LHCN-M2 (cell line): ENCODE measurements at regions not wholly inside any gene's neighbourhood (a gene's known extent, or its start where the extent isn't known, plus 50 kb on each side); places are given as distances from the start of the nearest gene placed in this dataset.
A peak's percentile ranks its signal among the peaks of the same experiment; 100 is the strongest.

Source experiments
- DNase-seq: peaks from one replicate; pipeline ENCODE4 v3.0.0-alpha.2; 2012; ENCODE audit warnings: low read depth

- DNase-seq = no peak
Observed at GRCh38 chr4:184310171-184310567, 92.5 kb upstream of the ENPP6 start.

GRCh38 chr4:184309241-184310170, 91.8 kb upstream of the ENPP6 start:
- DNase-seq = no peak

- DNase-seq = peak; percentile 9
Observed at GRCh38 chr4:184306949-184307348, 89.3 kb upstream of the ENPP6 start.

GRCh38 chr4:184306470-184306869, 88.8 kb upstream of the ENPP6 start:
- no peak for DNase-seq

GRCh38 chr4:184300816-184301215, 83.1 kb upstream of the ENPP6 start:
- no peak for DNase-seq

GRCh38 chr4:184298254-184298653, 80.6 kb upstream of the ENPP6 start:
- no peak for DNase-seq

- DNase-seq = no peak
Observed at GRCh38 chr4:184295206-184295605, 77.5 kb upstream of the ENPP6 start.

- no peak for DNase-seq
Observed at GRCh38 chr4:184294606-184295133, 77.0 kb upstream of the ENPP6 start.

GRCh38 chr4:184293552-184293951, 75.9 kb upstream of the ENPP6 start:
- no peak for DNase-seq

GRCh38 chr4:184292877-184293276, 75.2 kb upstream of the ENPP6 start:
- DNase-seq = no peak

- DNase-seq = no peak
Observed at GRCh38 chr4:184292465-184292867, 74.8 kb upstream of the ENPP6 start.

GRCh38 chr4:184289179-184289535, 71.5 kb upstream of the ENPP6 start:
- DNase-seq = no peak

GRCh38 chr4:184288451-184289178, 70.9 kb upstream of the ENPP6 start:
- no peak for DNase-seq

- peak; percentile 38 for DNase-seq
Observed at GRCh38 chr4:184287697-184288255, 70.1 kb upstream of the ENPP6 start.

GRCh38 chr4:184286358-184286757, 68.7 kb upstream of the ENPP6 start:
- DNase-seq = no peak

GRCh38 chr4:184284742-184285141, 67.1 kb upstream of the ENPP6 start:
- DNase-seq = no peak

GRCh38 chr4:184284336-184284690, 66.6 kb upstream of the ENPP6 start:
- DNase-seq = no peak

- DNase-seq = no peak
Observed at GRCh38 chr4:184283659-184284335, 66.1 kb upstream of the ENPP6 start.

- no peak for DNase-seq
Observed at GRCh38 chr4:184282895-184283654, 65.4 kb upstream of the ENPP6 start.

- DNase-seq = peak; percentile 15
Observed at GRCh38 chr4:184282251-184282713, 64.6 kb upstream of the ENPP6 start.
